ENCODE measurements at regions not wholly inside any gene's neighbourhood (a gene's known extent, or its start where the extent isn't known, plus 50 kb on each side); places are given as distances from the start of the nearest gene placed in this dataset.

DNA sequence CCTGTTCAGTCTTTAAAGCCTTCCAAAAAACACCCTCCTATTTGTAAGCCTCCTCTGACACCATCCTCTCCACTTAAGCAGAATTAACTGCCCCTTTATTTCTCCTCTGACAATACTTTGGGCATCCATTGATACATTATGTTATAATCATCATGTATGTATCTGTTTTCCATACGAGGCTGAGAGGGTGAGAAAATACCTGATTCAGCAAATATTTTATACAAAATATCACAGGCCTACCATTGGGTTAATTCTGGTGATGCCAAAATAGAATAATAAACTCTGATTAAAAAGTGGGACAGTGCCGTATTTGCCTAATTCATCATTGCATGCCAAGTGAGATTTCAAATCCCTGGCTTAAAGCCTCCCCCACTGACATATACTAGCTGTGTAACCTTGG is 118.2 kb upstream of the ADAMTS9 start:
- intact Hi-C loops (cut with DNase I; ENCODE audit: low total_unique reads), result no loop called here
- DNase-seq (ENCODE audit: low spot score in 2 of 2), result no peak
- TF ChIP-seq, protein P1, sequence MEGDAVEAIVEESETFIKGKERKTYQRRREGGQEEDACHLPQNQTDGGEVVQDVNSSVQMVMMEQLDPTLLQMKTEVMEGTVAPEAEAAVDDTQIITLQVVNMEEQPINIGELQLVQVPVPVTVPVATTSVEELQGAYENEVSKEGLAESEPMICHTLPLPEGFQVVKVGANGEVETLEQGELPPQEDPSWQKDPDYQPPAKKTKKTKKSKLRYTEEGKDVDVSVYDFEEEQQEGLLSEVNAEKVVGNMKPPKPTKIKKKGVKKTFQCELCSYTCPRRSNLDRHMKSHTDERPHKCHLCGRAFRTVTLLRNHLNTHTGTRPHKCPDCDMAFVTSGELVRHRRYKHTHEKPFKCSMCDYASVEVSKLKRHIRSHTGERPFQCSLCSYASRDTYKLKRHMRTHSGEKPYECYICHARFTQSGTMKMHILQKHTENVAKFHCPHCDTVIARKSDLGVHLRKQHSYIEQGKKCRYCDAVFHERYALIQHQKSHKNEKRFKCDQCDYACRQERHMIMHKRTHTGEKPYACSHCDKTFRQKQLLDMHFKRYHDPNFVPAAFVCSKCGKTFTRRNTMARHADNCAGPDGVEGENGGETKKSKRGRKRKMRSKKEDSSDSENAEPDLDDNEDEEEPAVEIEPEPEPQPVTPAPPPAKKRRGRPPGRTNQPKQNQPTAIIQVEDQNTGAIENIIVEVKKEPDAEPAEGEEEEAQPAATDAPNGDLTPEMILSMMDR (IDR thresholded peaks at IDR 0.05), result no peak
- TF ChIP-seq POLR2A (IDR thresholded peaks at IDR 0.05), result no peak
- 61 to 67% methylated on average over 2 of the region's 2 CpGs for WGBS, 2 donors
- H3K4me3 ChIP-seq (ENCODE audit: low read depth, poor library complexity, severe bottlenecking), result no peak overlapping the region

DNA sequence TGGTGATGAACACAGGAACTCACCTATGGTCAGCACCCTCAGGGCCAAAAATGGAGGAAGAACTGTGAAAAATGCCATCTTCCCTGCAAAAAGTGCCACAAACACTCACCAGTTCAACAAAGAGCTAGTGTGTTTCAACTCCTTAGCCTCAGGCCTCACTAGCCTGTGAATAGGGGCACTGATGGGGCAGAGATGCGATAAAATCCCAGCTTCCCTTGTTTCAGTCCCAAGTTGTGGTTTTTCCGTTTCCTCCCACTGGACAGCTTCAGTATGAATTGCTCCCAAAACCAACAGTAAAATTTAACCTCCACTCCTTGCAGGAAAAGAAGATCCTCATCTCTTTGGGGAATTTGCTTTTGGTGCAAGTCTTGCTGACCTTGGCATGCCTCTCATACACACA is 117.4 kb upstream of the ADAMTS9 start:
- WGBS, 2 donors, result 72 to 82% methylated on average over 2 of the region's 2 CpGs
- intact Hi-C loops (cut with DNase I; ENCODE audit: low total_unique reads), result no loop called here
- DNase-seq (ENCODE audit: low spot score in 2 of 2), result no peak
- TF ChIP-seq, protein P1 (IDR thresholded peaks at IDR 0.05), result no peak
- TF ChIP-seq POLR2A (IDR thresholded peaks at IDR 0.05), result no peak
- H3K4me3 ChIP-seq (ENCODE audit: low read depth, poor library complexity, severe bottlenecking), result no peak overlapping the region

DNA sequence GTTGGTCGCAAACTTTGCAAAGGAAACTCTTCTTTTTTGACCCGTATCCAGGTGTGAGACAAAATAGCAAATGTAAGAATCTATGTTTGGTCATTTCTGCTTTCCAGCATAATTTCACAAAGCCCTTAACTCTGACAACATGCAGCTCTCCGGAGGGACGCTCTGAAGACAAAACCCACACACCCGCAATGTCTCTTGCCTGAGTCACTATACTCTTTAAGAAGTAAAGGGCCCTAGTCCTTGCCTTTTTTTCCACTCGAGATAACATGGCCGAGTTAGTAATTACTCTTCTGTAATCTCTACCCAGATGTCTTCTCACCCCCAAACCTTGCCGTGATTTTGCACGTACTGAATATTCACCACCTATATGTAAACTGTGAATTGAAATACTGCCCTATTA is 115.7 kb upstream of the ADAMTS9 start:
- TF ChIP-seq, protein P1 (IDR thresholded peaks at IDR 0.05), result no peak
- no peak for TF ChIP-seq POLR2A (IDR thresholded peaks at IDR 0.05)
- no peak for DNase-seq (ENCODE audit: low spot score in 2 of 2)
- WGBS, 2 donors, result 91 to 93% methylated on average over 9 of the region's 9 CpGs
- intact Hi-C loops (cut with DNase I; ENCODE audit: low total_unique reads), result no loop called here
- no peak overlapping the region for H3K4me3 ChIP-seq (ENCODE audit: low read depth, poor library complexity, severe bottlenecking)

DNA sequence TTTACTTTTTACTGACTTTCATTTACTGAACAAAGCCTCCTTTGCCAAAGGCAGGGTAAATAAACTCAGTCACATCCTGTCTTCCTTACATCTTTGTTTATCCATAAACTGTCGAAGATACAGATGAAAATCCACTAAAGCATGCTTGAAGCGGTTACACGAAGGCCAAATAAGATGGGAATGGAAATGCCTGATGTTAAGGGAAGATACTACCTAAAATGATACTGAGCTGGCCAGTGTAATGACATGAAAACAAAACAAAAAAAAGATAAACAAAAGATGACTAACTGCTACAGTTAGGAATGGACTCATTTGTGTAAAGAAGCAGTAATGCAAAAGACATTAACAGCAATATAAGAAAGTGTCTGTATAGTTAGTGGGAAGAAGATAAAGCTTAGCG is 114.7 kb upstream of the ADAMTS9 start:
- TF ChIP-seq, protein P1 (IDR thresholded peaks at IDR 0.05), result no peak
- TF ChIP-seq POLR2A (IDR thresholded peaks at IDR 0.05), result no peak
- DNase-seq (ENCODE audit: low spot score in 2 of 2), result no peak
- WGBS, 2 donors, result 91 to 93% methylated on average over 4 of the region's 4 CpGs
- H3K4me3 ChIP-seq (ENCODE audit: low read depth, poor library complexity, severe bottlenecking), result no peak overlapping the region
- intact Hi-C loops (cut with DNase I; ENCODE audit: low total_unique reads), result no loop called here

DNA sequence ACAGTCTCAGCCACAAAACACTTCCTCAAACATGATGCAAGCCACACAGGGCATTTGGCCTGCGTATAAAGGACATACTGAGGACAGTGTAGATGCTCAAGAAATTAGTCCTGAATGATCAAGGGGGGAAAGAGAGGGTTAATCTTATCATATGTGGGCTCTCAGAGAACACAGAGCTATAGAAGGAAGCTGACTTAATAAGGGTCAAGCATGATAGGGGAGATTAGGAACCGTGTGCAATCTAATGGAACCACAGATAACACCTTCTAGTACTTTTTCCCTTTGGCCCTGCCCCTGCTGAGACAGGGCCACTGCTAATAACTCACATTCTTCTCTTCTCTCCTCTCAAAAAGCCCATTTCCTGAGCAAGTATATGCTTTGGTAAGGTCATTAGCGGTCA is 114.1 kb upstream of the ADAMTS9 start:
- TF ChIP-seq, protein P1 (IDR thresholded peaks at IDR 0.05), result no peak
- no peak for TF ChIP-seq POLR2A (IDR thresholded peaks at IDR 0.05)
- intact Hi-C loops (cut with DNase I; ENCODE audit: low total_unique reads), result no loop called here
- H3K4me3 ChIP-seq (ENCODE audit: low read depth, poor library complexity, severe bottlenecking), result no peak overlapping the region
- 87 to 91% methylated on average over 3 of the region's 3 CpGs for WGBS, 2 donors
- no peak for DNase-seq (ENCODE audit: low spot score in 2 of 2)

DNA sequence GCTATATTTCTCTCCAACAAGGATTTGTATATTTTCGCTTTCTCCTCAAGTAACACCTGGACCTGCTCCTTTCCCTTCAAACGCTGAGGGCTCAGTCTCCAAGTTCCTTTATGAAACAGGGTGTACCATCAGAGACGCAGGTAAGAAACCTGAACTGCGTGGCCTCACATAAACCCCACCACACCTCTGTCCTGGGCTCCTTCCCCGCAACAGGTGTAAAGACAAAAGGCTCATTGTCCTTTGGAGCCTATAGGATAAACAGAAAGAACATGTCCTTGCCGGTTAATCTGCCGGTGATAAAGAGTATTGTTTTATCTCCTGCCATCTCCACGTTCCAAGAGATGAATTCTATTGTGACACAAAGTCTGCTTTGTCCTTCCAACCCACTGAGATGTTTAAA is 111.8 kb upstream of the ADAMTS9 start:
- DNase-seq (ENCODE audit: low spot score in 2 of 2), result no peak
- 80 to 84% methylated on average over 8 of the region's 8 CpGs for WGBS, 2 donors
- intact Hi-C loops (cut with DNase I; ENCODE audit: low total_unique reads), result no loop called here
- H3K4me3 ChIP-seq (ENCODE audit: low read depth, poor library complexity, severe bottlenecking), result no peak overlapping the region
- TF ChIP-seq, protein P1 (IDR thresholded peaks at IDR 0.05), result no peak
- no peak for TF ChIP-seq POLR2A (IDR thresholded peaks at IDR 0.05)
